Transverse colon (tissue), 4 donors: ENCODE measurements at regions not wholly inside any gene's neighbourhood (a gene's known extent, or its start where the extent isn't known, plus 50 kb on each side); places are given as distances from the start of the nearest gene placed in this dataset.

Experiments
- DNase-seq: peaks from one replicate; pipeline ENCODE4 v3.0.0-alpha.2; 2019
- H3K27ac ChIP-seq, 4 donors: fragments of 200-600 bp; sonication (generic); 2 replicates each; pipeline ENCODE4 v1.5.1; 2016 to 2018; ENCODE audit warnings: inconsistent platforms in 4 of 4
- H3K27me3 ChIP-seq: fragments of 200-600 bp; sonication (generic); 2 replicates; pipeline ENCODE4 v1.5.1; 2017; ENCODE audit warnings: inconsistent platforms
- H3K36me3 ChIP-seq, 4 donors: fragments of 200-600 bp; sonication (generic); 2 replicates each; pipeline ENCODE4 v1.5.1; 2017 to 2019; ENCODE audit warnings: inconsistent platforms in 4 of 4
- H3K4me1 ChIP-seq, 4 donors: fragments of 200-600 bp; sonication (generic); 2 replicates each; pipeline ENCODE4 v1.5.1; 2017 to 2020; ENCODE audit warnings: inconsistent platforms in 4 of 4
- H3K4me3 ChIP-seq, 4 donors: fragments of 200-600 bp; sonication (generic); 1 replicate in 1 of 4; 2 replicates in 3 of 4; pipeline versions ENCODE4 v1.5.1 to v1.6.1; 2017 to 2019; ENCODE audit warnings: inconsistent platforms in 4 of 4
- H3K9me3 ChIP-seq, 2 donors: fragments of 200-600 bp; sonication (generic); 2 replicates each; pipeline ENCODE4 v1.5.1; 2017 to 2019; ENCODE audit warnings: inconsistent platforms in 2 of 2
- CTCF ChIP-seq, 5 experiments: fragments of 200-600 bp in 3 of 5; fragments of 450-650 bp in 2 of 5; sonication (generic) in 3 of 5; IDR thresholded peaks; 1 replicate in 2 of 5; 2 replicates in 3 of 5; pipeline ENCODE4 v1.5.1; 2016 to 2017; ENCODE audit warnings: antibody characterized with exemption in 5 of 5, inconsistent platforms in 3 of 5, mild to moderate bottlenecking in 2 of 5, moderate library complexity in 1 of 5
- EP300 ChIP-seq: sonication (generic); formaldehyde crosslinking; IDR thresholded peaks from one replicate; pipeline ENCODE4 v1.6.1; 2017; ENCODE audit warnings: antibody characterized with exemption, low read depth
- POLR2A ChIP-seq: fragments of 450-650 bp; IDR thresholded peaks from one replicate; pipeline ENCODE4 v1.6.1; 2016; ENCODE audit warnings: antibody characterized with exemption, mild to moderate bottlenecking, moderate library complexity
- POLR2AphosphoS5 ChIP-seq, 3 donors: sonication (generic); formaldehyde crosslinking; IDR thresholded peaks; one replicate each; pipeline ENCODE4 v1.6.1; 2016; ENCODE audit warnings: antibody characterized with exemption in 3 of 3
- WGBS, 2 donors: methylation state at CpG; one replicate each; pipeline ENCODE4 v1.1.5; 2018; ENCODE audit warnings: low coverage in 1 of 2; 5-methylcytosine and 5-hydroxymethylcytosine counted together
- in situ Hi-C, 4 donors: fragments of 200-750 bp; cut with MboI; loops; one replicate each; pipeline versions ENCODE4 v1.15.0 to v1.15.1; 2017; ENCODE audit warnings: low sequenced_read_pairs in 3 of 4, low pct_ligation_motif_present in 1 of 4, low pct_unique_long_range_greater_than_20kb in 1 of 4
- intact Hi-C: fragments of 100-400 bp; cut with DNase I; formaldehyde crosslinking; loops from one replicate; pipeline ENCODE4 v1.15.1; 2023; ENCODE audit warnings: low total_unique reads

DNA sequence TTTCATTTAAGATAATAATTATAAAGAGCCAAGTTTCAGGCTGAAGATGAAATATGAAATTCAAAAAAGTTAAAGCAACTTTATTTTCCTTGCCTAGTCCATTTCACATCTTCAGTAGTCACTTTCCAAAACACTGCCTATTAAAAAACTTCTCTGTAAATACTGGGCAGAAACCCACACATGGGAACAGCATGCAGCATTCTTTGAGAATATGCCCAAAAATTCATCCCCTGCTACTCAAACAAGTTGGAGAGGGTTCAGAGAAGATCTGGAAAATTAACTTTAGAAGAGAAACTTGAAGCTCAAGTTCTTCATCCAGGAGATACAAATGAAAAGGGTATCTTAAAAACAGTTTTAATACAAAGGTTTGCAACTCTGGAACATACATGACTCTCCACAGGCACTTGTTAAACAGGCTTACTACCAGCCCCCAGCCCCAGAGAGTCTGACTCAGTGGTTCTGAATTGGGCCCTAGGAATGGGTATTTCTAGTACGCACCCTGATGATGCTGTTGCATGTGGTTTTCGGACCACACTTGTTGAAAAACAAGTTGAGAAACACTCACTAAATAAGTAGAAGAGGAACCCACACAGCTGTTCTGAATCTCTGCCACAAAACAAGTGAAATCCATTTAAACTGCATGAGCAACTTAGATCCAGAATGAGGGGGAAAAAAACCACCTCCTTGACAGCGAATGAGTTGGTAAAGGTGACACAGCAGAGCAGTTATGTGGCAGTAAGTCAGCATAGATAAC lies 329.1 kb downstream of the SATB2 start:
- intact Hi-C loops, result no loop called here
- no peak for DNase-seq
- no peak overlapping the region for H3K4me3 ChIP-seq
- WGBS, 2 donors, result 75 to 86% methylated on average over 1 to 3 of the region's 3 CpGs
- no peak overlapping the region for H3K27ac ChIP-seq
- no peaks in the 10 kb centered on the region for H3K27me3 ChIP-seq
- no peaks in the 10 kb centered on the region for H3K9me3 ChIP-seq
- TF ChIP-seq CTCF (IDR thresholded peaks at IDR 0.05), result no peak
- TF ChIP-seq POLR2AphosphoS5 (IDR thresholded peaks at IDR 0.05), result no peak
- no peak for TF ChIP-seq POLR2A
- TF ChIP-seq EP300, result no peak
- H3K36me3 ChIP-seq, result no peaks in the 10 kb centered on the region
- no peaks in the 10 kb centered on the region for H3K4me1 ChIP-seq
- in situ Hi-C loops, result no loop called here

GRCh38 chr2:199119796-199120195 lies 337.9 kb downstream of the SATB2 start:
- H3K27ac ChIP-seq, result no peak overlapping the region
- 88 to 90% methylated on average over 5 of the region's 5 CpGs for WGBS, 2 donors
- intact Hi-C loops (no loop called here), in situ Hi-C loops (no loop called here)
- H3K9me3 ChIP-seq, result no peaks in the 10 kb centered on the region
- H3K27me3 ChIP-seq, result no peaks in the 10 kb centered on the region
- no peak for DNase-seq
- H3K36me3 ChIP-seq, result no peaks in the 10 kb centered on the region
- no peaks in the 10 kb centered on the region for H3K4me1 ChIP-seq
- TF ChIP-seq CTCF (IDR thresholded peaks at IDR 0.05), result no peak
- TF ChIP-seq EP300, result no peak
- no peak for TF ChIP-seq POLR2AphosphoS5 (IDR thresholded peaks at IDR 0.05)
- TF ChIP-seq POLR2A, result no peak
- H3K4me3 ChIP-seq, result no peak overlapping the region

GRCh38 chr2:199118673-199119112 lies 339.0 kb downstream of the SATB2 start:
- WGBS, 2 donors, result 57 to 77% methylated on average over 1 to 3 of the region's 3 CpGs
- H3K4me1 ChIP-seq, result no peaks in the 10 kb centered on the region

DNA sequence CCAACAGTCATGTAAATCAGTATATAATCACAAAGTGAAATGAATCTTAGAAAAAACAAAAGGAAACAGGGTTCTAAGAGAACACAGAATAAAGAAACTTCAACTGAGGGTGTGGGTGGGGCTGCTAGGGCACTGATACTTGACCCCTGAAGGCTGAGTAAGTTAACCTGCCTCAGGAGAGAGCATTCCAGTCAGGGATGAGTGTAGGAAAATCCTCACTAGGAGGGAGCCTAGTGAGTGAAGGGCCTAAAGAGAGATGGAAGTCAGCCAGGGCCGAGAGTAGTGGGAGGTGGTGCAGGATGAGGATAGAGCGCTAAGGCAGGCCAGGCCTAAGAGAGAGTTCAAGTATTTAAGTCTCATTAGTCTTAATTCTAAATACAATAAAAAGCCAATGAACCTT lies 342.6 kb downstream of the SATB2 start:
- in situ Hi-C loops (no loop called here), intact Hi-C loops (no loop called here)
- 82 to 94% methylated on average over 2 of the region's 2 CpGs for WGBS, 2 donors
- no peak for TF ChIP-seq CTCF (IDR thresholded peaks at IDR 0.05)
- TF ChIP-seq EP300, result no peak
- no peak for TF ChIP-seq POLR2AphosphoS5 (IDR thresholded peaks at IDR 0.05)
- no peak for TF ChIP-seq POLR2A
- no peaks in the 10 kb centered on the region for H3K4me1 ChIP-seq
- H3K27me3 ChIP-seq, result no peaks in the 10 kb centered on the region
- no peak for DNase-seq
- H3K36me3 ChIP-seq, result no peaks in the 10 kb centered on the region
- H3K4me3 ChIP-seq, result no peak overlapping the region
- H3K9me3 ChIP-seq, result no peaks in the 10 kb centered on the region
- H3K27ac ChIP-seq, result no peak overlapping the region

More at GRCh38 chr2:199118673-199119112, 339.0 kb downstream of the SATB2 start:
- H3K9me3 ChIP-seq, result no peaks in the 10 kb centered on the region
- no peaks in the 10 kb centered on the region for H3K27me3 ChIP-seq
- no peak for DNase-seq
- H3K4me3 ChIP-seq, result no peak overlapping the region
- H3K27ac ChIP-seq, result no peak overlapping the region
- in situ Hi-C loops (no loop called here), intact Hi-C loops (no loop called here)
- H3K36me3 ChIP-seq, result no peaks in the 10 kb centered on the region
- TF ChIP-seq POLR2A (no peak), CTCF (IDR thresholded peaks at IDR 0.05) (no peak), EP300 (no peak), POLR2AphosphoS5 (IDR thresholded peaks at IDR 0.05) (no peak)
